Adrenal gland (tissue), 5 donors: ENCODE measurements at regions not wholly inside any gene's neighbourhood (a gene's known extent, or its start where the extent isn't known, plus 50 kb on each side); places are given as distances from the start of the nearest gene placed in this dataset.

Experiments used
- CTCF ChIP-seq, 6 experiments: fragments of 450-650 bp in 4 of 6; fragments of 200-600 bp in 2 of 6; sonication (generic) in 1 of 6; IDR thresholded peaks; 1 replicate in 5 of 6; 2 replicates in 1 of 6; pipeline versions ENCODE4 v1.5.1 to v1.8.0; 2016 to 2021; ENCODE audit warnings: antibody characterized with exemption in 6 of 6, mild to moderate bottlenecking in 2 of 6, moderate library complexity in 1 of 6
- POLR2A ChIP-seq, 2 donors: fragments of 450-650 bp; IDR thresholded peaks; one replicate each; pipeline ENCODE4 v1.6.1; 2017; ENCODE audit warnings: antibody characterized with exemption in 2 of 2, mild to moderate bottlenecking in 2 of 2, moderate library complexity in 1 of 2
- donor health status: DM: no; HTN: no; CAD: no.

GRCh38 chr6:109912952-109913351 is 65.2 kb upstream of the GPR6 start:
- TF ChIP-seq CTCF (IDR thresholded peaks at IDR 0.05) (no peak), POLR2A (IDR thresholded peaks at IDR 0.05) (no peak)
